Islet of Langerhans (tissue), 1 donor: ENCODE measurements at regions not wholly inside any gene's neighbourhood (a gene's known extent, or its start where the extent isn't known, plus 50 kb on each side); places are given as distances from the start of the nearest gene placed in this dataset.

Experiments
- FAIRE-seq: peaks from one replicate; lab custom pipeline; 2011; peaks lifted over from hg19 to GRCh38; lab: Jason Lieb, UNC

DNA sequence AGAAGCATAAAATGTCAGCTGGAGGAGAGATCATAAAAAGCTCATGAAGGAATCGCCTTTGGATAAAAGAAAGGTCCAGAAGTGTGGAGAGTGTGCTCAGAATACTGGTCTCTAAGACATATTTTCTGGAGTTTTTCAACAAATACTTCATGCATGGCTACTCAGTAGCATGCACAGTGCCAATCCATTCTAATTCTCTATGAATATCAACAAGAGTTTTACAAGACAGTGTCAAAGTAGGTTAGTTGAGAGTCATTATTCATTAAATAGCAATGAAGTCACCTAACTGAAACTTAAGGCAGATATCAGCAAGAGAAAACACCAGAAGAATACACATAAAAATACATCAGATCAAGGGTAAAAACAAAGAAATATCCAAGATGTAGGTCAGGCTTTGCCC is 1243.2 kb upstream of the SLC10A2 start:
- FAIRE-seq, result no peak

DNA sequence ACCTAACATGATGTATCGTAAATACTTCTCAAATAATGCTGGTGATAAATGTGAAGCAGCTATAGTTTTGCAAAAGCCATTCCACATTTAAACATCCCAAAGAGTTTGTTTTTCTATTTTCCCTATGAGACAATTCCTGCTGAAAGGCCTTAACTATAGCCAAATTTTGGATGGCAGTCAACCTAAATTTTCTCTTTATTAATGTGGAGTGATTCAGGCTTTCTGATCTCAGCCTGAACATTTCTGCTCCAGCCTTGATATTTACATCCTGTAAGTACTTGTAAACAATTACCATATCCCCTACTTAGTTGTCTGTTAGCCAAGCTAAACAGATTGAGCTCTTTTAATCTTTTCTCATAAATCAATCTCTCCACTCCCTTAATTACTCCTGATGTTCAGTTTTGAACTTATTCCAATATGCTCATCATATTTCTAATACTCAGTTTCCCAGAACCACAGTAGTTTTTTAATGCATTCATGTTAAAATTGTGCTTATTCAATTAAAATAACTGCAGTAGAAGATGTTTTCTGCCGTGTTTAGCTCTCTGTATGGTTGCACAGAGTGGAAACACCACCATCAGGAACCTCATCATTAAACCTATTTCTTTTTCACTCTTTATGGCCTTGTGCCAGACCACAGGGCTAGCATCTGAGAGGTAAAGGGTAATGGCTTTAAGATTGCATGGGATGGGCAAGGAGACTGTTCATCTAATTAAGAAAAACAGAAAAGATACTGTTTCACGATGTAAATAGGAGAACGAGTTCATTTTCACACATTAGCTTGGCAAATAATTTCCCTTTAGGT is 1235.2 kb upstream of the SLC10A2 start:
- FAIRE-seq, result no peak

DNA sequence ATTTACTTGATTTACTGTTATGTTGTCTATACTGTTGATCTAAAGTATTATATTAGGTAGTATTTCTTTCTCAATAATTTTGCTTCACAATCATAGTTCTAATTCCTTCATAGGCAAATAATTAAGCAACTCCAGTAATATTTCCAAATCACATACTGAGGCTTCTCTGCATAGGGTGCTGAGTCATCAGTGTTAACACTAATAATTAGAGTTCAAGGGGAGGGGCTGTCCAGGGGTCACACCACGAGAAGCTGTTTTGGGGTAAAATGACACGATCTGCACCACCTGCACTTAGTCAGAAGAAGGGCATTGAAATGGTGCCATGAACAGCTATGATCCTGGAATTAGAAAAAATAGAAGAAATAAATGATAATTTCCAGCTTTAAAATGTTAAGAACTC is 1230.9 kb upstream of the SLC10A2 start:
- no peak for FAIRE-seq

- no peak for FAIRE-seq
These were observed 1230.1 kb upstream of the SLC10A2 start for GRCh38 chr13:104296286-104296685.

DNA sequence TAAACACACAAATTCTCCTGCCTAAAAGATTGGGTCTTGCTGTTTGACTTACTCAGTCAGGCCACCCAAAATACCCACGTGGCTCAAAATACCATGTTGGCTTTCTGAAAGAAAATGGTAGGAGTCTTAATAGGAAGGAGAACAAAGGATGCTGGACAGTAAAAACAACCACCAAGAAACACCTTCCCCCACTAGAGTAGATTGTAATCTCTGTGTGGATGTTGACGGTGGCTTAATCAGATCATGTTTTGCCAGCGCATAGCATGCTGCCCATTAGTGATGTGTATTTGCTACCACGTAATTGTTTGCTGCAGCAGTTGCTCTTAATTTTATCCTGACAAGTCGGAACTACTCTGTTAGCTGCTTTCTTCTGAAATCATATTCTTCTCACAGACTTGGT is 1229.3 kb upstream of the SLC10A2 start:
- FAIRE-seq, result no peak

DNA sequence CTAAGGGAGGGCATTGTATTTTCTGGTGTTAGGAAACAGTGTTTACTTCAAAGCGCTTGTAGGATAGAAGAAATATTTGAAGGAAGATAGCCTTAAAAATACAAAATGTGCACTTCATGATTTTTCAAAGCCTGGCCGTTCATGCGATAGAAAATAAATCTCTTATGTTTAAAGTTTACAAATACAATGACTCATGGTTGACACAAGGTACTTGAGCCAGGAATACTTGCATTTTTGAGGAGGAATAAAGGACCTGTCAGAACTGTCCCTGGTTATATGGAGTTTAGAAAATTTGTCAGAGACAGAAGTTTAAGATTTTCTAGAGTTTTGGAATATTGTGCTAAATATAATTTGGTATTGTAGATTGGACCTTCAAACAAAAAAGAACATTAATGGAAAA is 1223.2 kb upstream of the SLC10A2 start:
- no peak for FAIRE-seq

- no peak for FAIRE-seq
These were observed 1222.3 kb upstream of the SLC10A2 start for GRCh38 chr13:104288496-104288895.

- FAIRE-seq, result no peak
These were observed 1220.5 kb upstream of the SLC10A2 start for GRCh38 chr13:104286566-104287290.

DNA sequence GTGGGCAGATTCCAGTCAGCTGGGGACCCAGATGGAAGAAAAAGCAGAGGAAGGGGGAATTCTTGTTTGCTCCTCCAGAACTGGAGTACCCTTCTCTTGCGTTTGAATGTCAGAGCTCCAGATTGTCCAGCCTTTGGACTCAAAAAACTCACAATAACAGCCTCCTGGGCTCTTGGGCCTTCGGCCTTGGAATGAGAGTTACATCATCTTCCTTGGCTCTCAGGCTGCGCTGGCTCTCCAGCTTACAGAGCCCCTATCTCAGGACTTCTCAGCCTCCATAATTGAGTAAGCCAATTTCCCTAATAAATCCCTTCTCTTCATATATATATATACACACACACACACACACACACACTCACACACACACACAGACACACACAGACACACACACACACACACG is 1215.7 kb upstream of the SLC10A2 start:
- no peak for FAIRE-seq

GRCh38 chr13:104270731-104271130 is 1204.5 kb upstream of the SLC10A2 start:
- no peak for FAIRE-seq

- no peak for FAIRE-seq
These were observed 1201.1 kb upstream of the SLC10A2 start for GRCh38 chr13:104267206-104267811.

DNA sequence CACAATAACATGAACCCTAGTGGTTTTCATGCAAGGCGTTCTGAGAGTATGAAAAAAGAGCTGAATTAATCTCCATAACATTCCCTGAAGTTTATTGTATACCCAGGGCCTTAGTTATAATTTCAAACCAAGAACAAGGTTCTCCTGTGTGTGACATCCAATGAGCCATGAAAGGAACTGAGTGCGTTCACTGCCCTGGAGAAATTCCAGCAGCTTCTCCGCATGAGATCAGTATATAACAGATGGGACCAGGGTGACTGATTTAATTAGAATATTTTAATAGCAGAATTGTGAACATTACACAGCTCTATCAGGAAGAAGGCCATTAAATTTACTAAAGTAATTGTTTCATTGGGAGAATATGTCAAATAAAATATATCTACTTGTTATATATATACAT is 1190.5 kb upstream of the SLC10A2 start:
- FAIRE-seq, result no peak

GRCh38 chr13:104253063-104253680 is 1187.0 kb upstream of the SLC10A2 start:
- no peak for FAIRE-seq

- FAIRE-seq, result no peak
These were observed 1185.7 kb upstream of the SLC10A2 start for GRCh38 chr13:104251931-104252330.

- no peak for FAIRE-seq
These were observed 1180.7 kb upstream of the SLC10A2 start for GRCh38 chr13:104246955-104247354.

DNA sequence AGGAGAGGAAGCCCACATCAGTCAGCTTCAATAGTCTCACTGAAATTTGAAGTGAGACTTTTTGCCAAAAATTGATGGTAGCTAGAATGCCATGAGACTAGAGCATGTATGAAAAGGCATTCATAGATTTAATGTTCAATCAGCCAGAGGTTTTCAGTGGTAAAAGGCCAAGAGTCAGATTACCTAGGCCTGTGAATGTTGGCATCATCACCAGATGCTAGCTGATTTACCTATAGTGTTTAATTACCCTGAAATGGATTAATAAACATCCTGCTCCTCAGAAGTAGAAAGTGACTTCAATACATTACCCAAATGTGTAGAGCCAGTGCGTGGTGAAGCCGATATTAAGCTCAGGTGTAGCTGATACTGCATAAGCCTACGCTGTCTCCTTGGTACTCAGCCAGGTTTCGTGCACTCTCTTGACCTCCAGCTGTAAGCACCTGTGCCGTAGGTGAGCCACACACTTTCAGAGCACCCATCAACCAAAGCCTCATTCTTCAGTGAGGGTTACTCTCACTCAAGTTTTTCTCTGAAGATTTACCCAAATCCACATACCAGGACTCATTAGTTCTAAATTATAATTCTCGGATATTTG is 1140.3 kb upstream of the SLC10A2 start:
- FAIRE-seq, result no peak

GRCh38 chr13:104204177-104204576 is 1138.0 kb upstream of the SLC10A2 start:
- no peak for FAIRE-seq

DNA sequence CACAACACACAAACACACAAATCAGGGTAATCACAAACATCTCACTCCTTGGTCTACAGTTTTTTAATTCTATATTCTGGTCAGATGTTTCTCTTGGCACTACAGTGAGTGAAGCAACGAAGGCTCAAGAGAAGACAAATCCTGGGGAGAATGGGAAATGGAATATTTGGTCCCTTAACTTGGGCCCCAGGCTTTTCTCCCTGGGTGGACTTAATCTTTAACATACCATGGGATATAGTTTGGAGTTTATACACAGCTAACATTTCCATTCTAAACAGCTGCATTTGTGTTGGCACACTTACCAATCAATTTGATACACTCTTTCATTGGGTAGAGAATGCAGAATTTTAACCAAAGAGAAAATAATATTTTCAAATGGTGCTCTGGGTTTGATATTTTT is 1132.6 kb upstream of the SLC10A2 start:
- no peak for FAIRE-seq

DNA sequence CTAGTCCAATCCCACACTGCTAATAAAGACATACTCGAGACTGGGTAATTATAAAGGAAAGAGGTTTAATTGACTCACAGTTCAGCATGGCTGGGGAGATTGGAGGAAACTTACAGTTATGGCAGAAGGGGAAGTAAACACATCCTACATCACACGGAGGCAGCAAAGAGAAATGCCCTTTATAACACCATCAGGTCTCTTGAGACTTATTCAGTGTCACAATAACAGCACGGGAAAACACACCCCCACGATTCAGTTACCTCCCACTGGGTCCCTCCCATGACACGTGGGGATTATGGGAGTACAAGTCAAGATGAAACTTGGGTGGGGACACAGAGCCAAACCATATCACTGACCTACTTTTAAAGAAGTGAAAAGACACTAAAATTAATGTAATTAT is 1130.4 kb upstream of the SLC10A2 start:
- no peak for FAIRE-seq

DNA sequence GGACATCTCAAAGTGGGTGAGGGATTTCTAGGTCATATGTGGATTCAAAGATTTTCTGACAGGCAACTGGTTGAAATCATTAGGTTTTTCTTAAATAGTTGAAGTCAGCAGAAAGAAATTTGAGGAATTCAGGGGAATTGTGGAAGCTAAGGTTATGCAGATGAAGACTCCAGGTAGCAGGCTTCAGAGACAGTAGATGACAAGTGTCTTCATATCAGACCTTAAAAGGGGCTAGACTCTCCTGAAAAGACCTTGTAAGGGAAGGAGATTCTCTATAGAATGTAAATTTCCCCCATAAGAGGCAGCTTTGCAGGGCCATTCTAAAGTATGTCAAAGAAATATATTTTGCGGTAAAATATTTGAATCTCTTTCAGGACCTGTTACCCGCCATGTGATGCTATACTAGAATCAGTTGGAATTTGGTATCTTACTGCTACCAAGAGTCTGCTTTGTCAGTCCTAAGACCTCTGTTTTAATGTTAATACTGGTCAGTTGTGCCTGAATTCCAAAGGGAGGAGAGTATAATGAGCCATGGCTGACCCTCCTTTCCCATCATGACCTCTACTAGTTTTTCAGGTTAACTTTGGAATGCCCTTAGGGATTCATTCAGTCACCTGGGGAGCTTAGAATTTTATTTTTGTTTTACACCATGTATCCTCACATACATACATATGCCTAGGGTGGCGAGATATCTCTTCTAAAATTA is 1115.5 kb upstream of the SLC10A2 start:
- FAIRE-seq, result no peak

DNA sequence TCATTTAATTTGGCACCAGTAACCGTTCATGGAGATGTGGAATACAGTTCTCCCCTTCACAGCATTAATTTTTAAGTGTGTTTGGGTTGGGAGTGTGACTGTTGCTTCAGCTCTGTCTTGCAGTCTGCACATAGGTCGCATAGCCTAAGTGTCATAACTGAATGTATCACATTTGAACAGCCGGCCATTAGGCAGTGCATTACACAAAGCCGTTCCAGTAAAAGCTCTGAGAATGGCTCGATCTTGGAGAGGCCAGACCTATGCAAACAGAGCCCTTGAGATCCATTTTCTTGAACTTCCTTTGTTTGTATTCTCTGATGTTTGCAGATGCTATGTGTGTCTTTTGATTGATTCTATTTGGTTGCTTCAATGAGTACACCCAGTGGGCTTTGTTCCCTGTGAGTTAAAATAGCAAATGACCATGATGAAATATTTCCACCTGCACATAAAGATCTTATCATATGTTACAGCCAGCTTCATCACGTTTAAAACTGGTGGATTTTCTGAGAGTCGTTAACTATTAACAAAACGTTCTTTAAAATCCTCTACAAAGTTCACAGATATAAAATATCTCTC is 1104.9 kb upstream of the SLC10A2 start:
- no peak for FAIRE-seq
